Tibial nerve (tissue), 4 donors: ENCODE measurements at regions not wholly inside any gene's neighbourhood (a gene's known extent, or its start where the extent isn't known, plus 50 kb on each side); places are given as distances from the start of the nearest gene placed in this dataset.

Source experiments
- EP300 ChIP-seq, 2 donors: sonication (generic); formaldehyde crosslinking; IDR thresholded peaks; one replicate each; pipeline ENCODE4 v1.6.1; 2017; ENCODE audit warnings: antibody characterized with exemption in 2 of 2, mild to moderate bottlenecking in 1 of 2
- POLR2A ChIP-seq, 2 donors: fragments of 450-650 bp; IDR thresholded peaks; one replicate each; pipeline ENCODE4 v1.6.1; 2017; ENCODE audit warnings: antibody characterized with exemption in 2 of 2, mild to moderate bottlenecking in 2 of 2, moderate library complexity in 2 of 2
- TF ChIP-seq, protein P1 (sequence below), 5 experiments: fragments of 200-600 bp in 3 of 5; fragments of 450-650 bp in 2 of 5; sonication (generic) in 3 of 5; IDR thresholded peaks; one replicate each; pipeline ENCODE4 v1.5.1; 2016 to 2019; ENCODE audit warnings: antibody characterized with exemption in 5 of 5, mild to moderate bottlenecking in 3 of 5, moderate library complexity in 2 of 5

DNA sequence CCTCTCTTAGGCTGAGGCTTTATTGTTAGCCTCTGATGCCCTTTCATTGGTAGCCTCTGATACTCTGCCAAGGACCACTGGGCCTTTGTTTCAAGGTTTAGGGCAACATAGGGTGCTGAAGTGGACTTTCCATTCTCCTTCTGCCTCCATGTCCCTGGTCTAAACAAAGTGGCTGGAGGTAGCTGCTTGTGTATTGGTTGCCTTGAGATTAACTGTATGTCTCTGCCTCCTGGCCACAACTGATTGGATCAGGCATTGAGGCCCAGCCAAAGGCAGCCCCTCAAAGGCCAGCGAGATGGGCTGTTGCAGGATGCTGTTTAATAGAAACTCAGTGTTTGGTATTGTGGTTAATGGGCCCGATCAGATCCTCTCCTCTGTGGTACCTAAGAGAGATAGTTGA lies 77.9 kb upstream of the PRR23C start:
- TF ChIP-seq, protein P1, sequence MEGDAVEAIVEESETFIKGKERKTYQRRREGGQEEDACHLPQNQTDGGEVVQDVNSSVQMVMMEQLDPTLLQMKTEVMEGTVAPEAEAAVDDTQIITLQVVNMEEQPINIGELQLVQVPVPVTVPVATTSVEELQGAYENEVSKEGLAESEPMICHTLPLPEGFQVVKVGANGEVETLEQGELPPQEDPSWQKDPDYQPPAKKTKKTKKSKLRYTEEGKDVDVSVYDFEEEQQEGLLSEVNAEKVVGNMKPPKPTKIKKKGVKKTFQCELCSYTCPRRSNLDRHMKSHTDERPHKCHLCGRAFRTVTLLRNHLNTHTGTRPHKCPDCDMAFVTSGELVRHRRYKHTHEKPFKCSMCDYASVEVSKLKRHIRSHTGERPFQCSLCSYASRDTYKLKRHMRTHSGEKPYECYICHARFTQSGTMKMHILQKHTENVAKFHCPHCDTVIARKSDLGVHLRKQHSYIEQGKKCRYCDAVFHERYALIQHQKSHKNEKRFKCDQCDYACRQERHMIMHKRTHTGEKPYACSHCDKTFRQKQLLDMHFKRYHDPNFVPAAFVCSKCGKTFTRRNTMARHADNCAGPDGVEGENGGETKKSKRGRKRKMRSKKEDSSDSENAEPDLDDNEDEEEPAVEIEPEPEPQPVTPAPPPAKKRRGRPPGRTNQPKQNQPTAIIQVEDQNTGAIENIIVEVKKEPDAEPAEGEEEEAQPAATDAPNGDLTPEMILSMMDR (IDR thresholded peaks at IDR 0.05): no peak
- TF ChIP-seq EP300 (IDR thresholded peaks at IDR 0.05) (no peak), POLR2A (IDR thresholded peaks at IDR 0.05) (no peak)
